ENCODE measurements at regions not wholly inside any gene's neighbourhood (a gene's known extent, or its start where the extent isn't known, plus 50 kb on each side); places are given as distances from the start of the nearest gene placed in this dataset.

- TF ChIP-seq EZH2phosphoT487 (conservative IDR thresholded peaks at IDR 0.05; ENCODE audit: low read length) (no peak), CTCF (IDR thresholded peaks at IDR 0.05; ENCODE audit: insufficient read depth, low read length, poor library complexity, severe bottlenecking) (no peak)
- no peak overlapping the region for H3K9ac ChIP-seq (ENCODE audit: low read length)
- no peaks in the 10 kb centered on the region for H4K20me1 ChIP-seq (ENCODE audit: low read depth, low read length)
- no peaks in the 10 kb centered on the region for H3K9me2 ChIP-seq (replicated peaks; ENCODE audit: insufficient read depth, low read length)
- H2AFZ ChIP-seq (ENCODE audit: low read depth, low read length, severe bottlenecking), result no peak overlapping the region
- no peaks in the 10 kb centered on the region; the same call in 1 of the 2 replicates for H3K27me3 ChIP-seq (ENCODE audit: low read length)
- no peak overlapping the region for H3K4me2 ChIP-seq (ENCODE audit: low read depth, low read length, poor library complexity, severe bottlenecking)
- no peaks in the 10 kb centered on the region for H3F3A ChIP-seq (ENCODE audit: insufficient read depth)
- H3K4me3 ChIP-seq (ENCODE audit: insufficient read depth, low read length, poor library complexity, severe bottlenecking), result no peak overlapping the region
- H3K36me3 ChIP-seq (ENCODE audit: low read length), result no peaks in the 10 kb centered on the region
- no peak overlapping the region for H3K27ac ChIP-seq (ENCODE audit: low read depth, low read length)
- no peaks in the 10 kb centered on the region for H3K79me2 ChIP-seq (ENCODE audit: insufficient read depth, low read length)
- no peaks in the 10 kb centered on the region for H3K9me3 ChIP-seq (ENCODE audit: insufficient read depth, low read length)
Observed at GRCh38 chr1:219538886-219539285, 74.0 kb downstream of the ZC3H11B start.

- Histone ChIP-seq H3K36me3 (ENCODE audit: low read length) (no peaks in the 10 kb centered on the region), H3K27ac (ENCODE audit: low read depth, low read length) (no peak overlapping the region), H3K9me3 (ENCODE audit: insufficient read depth, low read length) (no peaks in the 10 kb centered on the region), H2AFZ (ENCODE audit: low read depth, low read length, severe bottlenecking) (no peak overlapping the region), H3F3A (ENCODE audit: insufficient read depth) (no peaks in the 10 kb centered on the region), H3K4me2 (ENCODE audit: low read depth, low read length, poor library complexity, severe bottlenecking) (no peak overlapping the region), H3K9ac (ENCODE audit: low read length) (no peak overlapping the region), H4K20me1 (ENCODE audit: low read depth, low read length) (no peaks in the 10 kb centered on the region), H3K9me2 (replicated peaks; ENCODE audit: insufficient read depth, low read length) (no peaks in the 10 kb centered on the region), H3K79me2 (ENCODE audit: insufficient read depth, low read length) (no peaks in the 10 kb centered on the region), H3K4me3 (ENCODE audit: insufficient read depth, low read length, poor library complexity, severe bottlenecking) (no peak overlapping the region), H3K27me3 (ENCODE audit: low read length) (no peaks in the 10 kb centered on the region; the same call in 1 of the 2 replicates)
- TF ChIP-seq EZH2phosphoT487 (conservative IDR thresholded peaks at IDR 0.05; ENCODE audit: low read length) (no peak), CTCF (IDR thresholded peaks at IDR 0.05; ENCODE audit: insufficient read depth, low read length, poor library complexity, severe bottlenecking) (no peak)
Observed at GRCh38 chr1:219537223-219537631, 75.7 kb downstream of the ZC3H11B start.

- TF ChIP-seq EZH2phosphoT487 (conservative IDR thresholded peaks at IDR 0.05; ENCODE audit: low read length) (no peak), CTCF (IDR thresholded peaks at IDR 0.05; ENCODE audit: insufficient read depth, low read length, poor library complexity, severe bottlenecking) (no peak)
- Histone ChIP-seq H3K27ac (ENCODE audit: low read depth, low read length) (no peak overlapping the region), H2AFZ (ENCODE audit: low read depth, low read length, severe bottlenecking) (no peak overlapping the region), H3K9ac (ENCODE audit: low read length) (no peak overlapping the region), H3K4me3 (ENCODE audit: insufficient read depth, low read length, poor library complexity, severe bottlenecking) (no peak overlapping the region), H3F3A (ENCODE audit: insufficient read depth) (no peaks in the 10 kb centered on the region), H3K79me2 (ENCODE audit: insufficient read depth, low read length) (no peaks in the 10 kb centered on the region), H3K4me2 (ENCODE audit: low read depth, low read length, poor library complexity, severe bottlenecking) (no peak overlapping the region), H4K20me1 (ENCODE audit: low read depth, low read length) (no peaks in the 10 kb centered on the region), H3K9me3 (ENCODE audit: insufficient read depth, low read length) (no peaks in the 10 kb centered on the region), H3K27me3 (ENCODE audit: low read length) (no peaks in the 10 kb centered on the region; the same call in 1 of the 2 replicates), H3K9me2 (replicated peaks; ENCODE audit: insufficient read depth, low read length) (no peaks in the 10 kb centered on the region), H3K36me3 (ENCODE audit: low read length) (no peaks in the 10 kb centered on the region)
Observed at GRCh38 chr1:219536038-219536437, 76.9 kb downstream of the ZC3H11B start.
